SHP77 treated with DMSO at 0.1 percent for 48 hours (cell line): ENCODE measurements at regions not wholly inside any gene's neighbourhood (a gene's known extent, or its start where the extent isn't known, plus 50 kb on each side); places are given as distances from the start of the nearest gene placed in this dataset.

Experiments
- DNase-seq: peaks from one replicate; lab custom pipeline; 2025; lab: John Stamatoyannopoulos, UW

DNA sequence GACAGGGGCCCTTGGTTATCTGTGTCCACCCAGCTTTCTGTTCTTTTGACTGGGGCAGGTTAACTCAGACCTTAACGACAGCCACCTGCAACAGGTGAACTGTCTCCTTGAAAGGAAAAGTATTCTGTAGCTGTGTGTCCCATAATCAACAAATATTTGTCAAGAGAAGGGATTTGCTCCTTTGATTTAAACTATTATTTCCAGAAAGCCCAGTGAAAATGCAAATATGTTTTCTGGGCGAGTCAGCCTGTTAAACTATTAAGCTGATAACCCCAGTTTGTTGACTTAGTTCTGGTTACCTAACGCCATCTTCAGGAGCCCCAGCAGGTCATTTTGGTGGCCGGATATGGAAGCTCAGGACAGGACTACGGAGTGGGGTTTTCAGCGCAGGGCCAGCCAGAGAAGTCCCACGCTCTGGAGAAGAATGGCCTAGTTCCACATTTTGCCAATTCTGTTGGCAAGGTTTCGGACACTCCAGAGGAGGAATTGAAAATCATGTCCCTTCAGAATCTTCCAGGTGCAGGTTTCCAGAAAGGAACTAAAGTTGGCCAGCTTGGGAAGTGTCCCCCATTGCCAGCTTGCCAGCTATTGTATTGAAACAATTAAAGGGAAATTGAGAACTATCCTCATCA lies 54.5 kb downstream of the ADRA2A start:
- DNase-seq: no peak

GRCh38 chr10:111137007-111137406 lies 60.2 kb downstream of the ADRA2A start:
- no peak for DNase-seq

DNA sequence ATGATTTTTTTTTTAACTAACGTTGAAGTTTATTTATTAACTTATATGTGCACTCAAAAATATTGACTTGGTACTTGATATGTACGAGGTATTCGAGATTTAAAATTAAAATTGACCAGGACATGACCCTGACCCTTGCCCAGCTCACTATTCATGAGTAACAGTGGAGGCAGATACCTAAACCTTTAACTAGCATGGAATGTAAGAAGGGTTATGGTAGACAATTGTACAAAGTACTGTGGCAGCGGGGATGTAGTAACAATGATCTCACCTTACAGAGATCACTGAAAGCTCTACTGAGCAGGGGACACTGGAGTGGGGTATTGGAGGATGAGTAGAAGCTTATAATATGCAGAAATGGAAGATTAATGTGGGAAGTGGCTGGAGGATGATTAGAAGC lies 60.8 kb downstream of the ADRA2A start:
- no peak for DNase-seq

DNA sequence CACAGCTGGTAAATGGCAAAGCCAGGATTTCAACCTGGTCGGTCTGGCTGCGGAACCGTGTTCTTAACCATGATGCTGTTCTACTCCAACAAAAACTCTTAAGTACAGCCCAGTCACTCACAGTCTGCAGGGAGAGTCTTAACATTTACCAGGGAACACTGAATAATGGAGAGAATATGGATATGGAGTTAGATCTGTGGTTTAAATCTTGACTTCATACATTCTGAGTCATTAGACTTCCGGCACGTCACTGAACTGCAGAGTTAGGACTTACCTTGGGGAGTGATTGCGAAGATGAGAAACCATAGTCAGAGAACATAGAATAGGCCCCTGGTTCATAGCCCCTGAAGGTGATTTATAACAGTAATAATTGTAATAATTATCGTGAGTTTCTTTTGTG lies 61.7 kb downstream of the ADRA2A start:
- no peak for DNase-seq

DNA sequence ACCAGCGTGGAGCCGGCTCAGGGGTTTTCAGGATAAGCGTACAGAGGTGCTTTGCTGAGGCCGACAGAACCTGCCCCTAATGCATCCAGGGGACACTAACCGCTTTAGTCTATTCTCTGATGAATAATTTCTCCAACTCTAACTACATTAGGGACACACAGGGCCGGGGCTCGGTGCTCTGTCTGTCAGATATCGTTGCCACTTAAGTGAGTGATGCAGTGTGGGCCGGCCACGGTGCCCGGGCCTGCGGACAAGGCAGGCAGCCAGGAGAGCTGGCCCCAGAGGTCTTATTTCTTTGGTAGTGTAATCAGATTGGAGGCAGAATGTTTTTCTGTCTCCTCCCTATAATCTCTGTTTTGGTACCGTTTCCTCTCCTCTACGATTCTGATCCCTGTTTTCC lies 62.7 kb downstream of the ADRA2A start:
- DNase-seq: no peak

DNA sequence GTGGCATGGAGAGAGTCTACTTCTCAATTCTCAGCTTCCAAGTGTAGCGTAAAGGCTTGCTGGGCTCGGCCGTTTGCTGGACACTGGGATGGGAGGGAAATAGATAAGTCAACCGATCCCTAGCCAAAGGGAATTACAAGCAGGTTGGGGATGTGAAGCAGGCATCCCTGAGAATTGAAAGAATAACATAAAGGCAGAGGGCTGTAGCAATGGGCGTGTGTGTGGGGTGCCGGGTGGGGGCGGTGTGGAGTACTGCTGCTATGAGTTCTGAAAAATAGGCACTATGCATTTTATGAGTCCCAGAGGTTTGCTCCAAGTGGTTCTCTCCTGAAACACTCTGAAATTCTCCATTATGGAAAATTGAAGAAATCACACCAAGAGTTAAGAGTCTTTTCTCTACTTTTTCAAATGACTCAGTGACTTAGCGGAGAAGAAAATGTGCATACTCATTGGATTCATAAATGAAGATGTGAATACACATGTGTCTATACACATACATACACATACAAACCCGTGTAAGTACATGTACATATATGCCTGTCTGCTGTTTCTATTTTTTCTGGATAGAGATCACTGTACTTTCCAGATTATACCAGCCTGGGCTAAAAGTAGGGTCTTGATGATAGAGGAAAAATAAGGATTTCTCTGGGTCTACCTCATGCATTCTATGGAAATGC lies 65.4 kb downstream of the ADRA2A start:
- no peak for DNase-seq

DNA sequence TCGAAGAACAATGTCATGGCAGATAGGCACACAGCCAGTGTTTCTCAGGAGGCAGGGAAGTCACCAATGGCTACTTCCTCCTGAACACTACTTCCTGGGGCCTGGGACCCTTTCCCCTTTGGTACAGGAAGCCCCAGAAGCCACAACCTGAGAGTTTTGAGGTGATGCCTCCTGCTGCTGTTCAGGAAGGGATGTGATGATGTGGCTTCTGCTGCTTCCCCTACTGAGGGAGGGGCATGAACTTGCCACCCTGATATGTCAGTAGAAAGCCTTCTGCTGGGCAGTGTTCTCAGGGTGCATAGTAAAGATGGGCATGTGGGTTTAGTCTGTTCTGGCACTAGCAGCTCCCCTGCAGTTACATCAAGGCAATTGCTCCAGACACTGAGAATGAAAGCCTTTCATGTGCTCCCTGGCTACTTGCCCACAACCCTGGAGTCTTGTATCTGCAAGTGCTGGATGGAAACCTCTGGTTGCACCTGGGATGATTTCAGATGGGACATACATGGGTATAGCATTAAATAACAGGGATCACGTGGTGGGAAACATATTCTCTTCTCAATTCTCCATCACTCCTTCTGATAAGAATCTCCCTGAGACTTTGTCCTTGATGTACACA lies 69.3 kb downstream of the ADRA2A start:
- DNase-seq: no peak

DNA sequence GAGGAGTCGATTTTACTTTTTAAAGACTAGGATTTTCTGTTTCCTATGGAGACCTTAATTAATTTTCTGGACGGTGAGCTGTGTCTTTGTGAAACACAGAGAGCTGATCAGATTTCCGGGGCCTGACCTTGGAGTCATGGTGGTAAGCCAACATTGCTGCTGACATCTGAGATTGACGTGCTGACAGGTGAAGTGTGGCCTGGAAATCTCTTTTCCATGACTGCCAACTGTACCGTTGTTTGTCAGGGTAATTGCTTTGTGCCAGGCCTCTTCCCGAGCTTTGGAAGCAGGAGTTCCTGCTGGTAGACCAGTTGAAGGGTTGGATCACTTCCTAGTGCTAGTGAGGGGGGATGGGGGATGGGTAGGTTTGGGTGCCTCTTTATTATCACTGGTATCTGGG lies 71.2 kb downstream of the ADRA2A start:
- no peak for DNase-seq

GRCh38 chr10:111148440-111148839 lies 71.6 kb downstream of the ADRA2A start:
- DNase-seq: no peak

DNA sequence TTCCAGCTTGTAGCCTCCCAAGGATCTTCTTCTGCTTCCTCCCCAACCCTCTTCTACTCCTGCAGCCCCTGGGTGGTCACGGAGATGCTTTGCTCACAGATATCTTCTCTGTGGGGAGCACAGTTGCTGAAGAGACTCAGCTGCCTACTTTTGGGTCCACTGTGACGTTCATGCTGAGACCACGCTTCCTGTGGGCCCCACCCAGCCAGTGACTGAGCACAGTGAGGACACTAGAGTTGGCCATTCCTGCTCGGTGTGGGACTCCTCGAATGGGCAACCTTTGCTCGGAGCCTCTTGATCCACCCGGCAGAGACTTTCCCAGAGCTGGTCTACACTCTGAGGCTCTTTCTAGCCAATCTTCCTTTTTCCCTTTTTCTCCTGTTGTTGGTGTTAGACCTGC lies 73.9 kb downstream of the ADRA2A start:
- no peak for DNase-seq

DNA sequence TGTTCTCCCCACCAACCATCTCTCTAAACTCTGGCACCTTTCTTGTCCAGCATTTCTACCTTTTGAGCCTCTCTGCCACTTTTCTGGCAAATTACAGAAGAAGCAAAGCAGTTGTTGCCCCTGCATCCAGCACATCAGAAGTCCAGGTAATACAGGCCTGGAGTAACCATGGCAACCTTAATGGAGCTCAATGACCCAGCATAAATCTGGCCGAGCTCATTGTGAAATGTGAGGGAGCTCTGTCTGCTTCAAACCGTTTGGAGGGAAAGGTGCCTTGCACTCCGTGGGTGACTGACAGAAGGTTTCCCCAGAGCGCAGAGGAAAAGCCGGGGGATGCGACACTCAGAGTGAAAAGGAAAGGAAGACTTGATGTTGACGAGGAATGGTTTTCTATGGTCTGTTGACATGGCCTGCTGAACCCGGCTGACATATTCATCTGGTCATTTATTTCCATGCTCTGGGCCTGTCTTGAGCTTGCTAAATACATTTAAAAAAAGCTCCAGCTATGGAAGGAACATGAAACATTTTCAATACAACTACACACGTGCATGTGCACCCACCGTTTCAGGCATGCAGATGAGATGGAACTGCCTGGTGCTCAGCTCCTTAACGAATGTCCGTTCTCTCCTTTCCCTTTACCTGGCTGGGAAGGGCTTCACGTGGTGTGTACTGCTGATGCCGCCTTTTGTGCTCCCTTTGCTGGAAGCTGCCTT lies 74.9 kb downstream of the ADRA2A start:
- no peak for DNase-seq

- no peak for DNase-seq
These were observed 79.9 kb downstream of the ADRA2A start for GRCh38 chr10:111156754-111157153.

DNA sequence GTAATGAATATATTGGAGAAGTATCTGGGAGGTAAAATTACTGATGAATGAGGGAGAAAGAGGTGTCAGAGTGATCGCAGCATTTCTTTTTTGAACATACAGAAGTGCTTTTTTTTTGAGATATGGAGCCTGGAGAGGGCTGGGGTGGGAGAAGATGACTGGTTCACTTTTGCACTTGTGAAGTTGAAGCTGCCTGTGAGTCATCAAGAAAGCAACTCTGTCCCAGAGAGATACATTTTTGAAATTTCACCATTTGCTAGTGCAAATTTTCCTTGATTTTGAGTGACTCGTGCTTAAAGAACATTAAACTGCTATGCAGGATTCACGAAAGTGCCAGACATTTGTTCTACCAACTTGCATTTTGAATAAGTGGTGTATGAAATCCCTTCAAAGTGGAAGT lies 81.8 kb downstream of the ADRA2A start:
- DNase-seq: no peak

GRCh38 chr10:111161109-111161874 lies 84.5 kb downstream of the ADRA2A start:
- DNase-seq: no peak

GRCh38 chr10:111171183-111171582 lies 94.4 kb downstream of the ADRA2A start:
- DNase-seq: no peak

GRCh38 chr10:111175787-111176186 lies 99.0 kb downstream of the ADRA2A start:
- DNase-seq: no peak

DNA sequence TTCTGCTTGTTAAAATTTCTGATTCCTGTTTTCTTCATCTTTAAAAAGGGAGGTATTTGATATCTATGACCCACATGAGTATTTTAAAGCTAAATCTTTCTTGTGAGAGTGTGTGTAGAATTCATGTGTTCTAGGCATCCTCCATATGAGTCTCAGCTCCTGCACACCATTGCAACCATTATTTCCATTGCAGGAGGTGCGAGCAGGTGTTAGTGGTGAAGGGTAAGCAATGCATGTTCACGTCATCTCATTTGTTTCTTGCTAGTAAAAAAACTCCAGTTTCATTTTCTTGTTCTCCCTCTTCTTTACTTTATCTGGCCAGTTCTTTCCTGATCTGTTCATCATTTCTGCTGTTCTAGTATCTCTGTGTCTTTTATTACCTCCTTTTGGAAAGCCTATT lies 100.5 kb downstream of the ADRA2A start:
- no peak for DNase-seq

DNA sequence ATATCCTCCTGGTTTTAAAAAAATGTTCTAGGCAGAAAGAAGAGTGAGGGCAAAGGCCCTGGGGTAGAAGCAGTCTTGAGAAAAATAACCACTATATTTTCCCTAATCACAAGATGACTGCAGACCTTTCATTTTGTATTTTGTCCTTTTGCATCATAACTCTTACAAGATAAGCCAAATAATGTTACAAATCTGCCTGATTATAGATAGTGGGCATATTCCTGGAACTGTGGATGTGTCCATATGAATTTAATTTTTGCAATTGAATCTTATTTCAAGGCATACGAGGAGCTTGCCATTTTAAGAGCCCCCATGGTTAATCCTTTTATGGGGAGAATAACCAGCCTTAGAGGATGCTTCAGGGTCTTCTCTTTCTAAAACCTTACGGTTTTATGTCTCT lies 102.7 kb downstream of the ADRA2A start:
- no peak for DNase-seq

DNA sequence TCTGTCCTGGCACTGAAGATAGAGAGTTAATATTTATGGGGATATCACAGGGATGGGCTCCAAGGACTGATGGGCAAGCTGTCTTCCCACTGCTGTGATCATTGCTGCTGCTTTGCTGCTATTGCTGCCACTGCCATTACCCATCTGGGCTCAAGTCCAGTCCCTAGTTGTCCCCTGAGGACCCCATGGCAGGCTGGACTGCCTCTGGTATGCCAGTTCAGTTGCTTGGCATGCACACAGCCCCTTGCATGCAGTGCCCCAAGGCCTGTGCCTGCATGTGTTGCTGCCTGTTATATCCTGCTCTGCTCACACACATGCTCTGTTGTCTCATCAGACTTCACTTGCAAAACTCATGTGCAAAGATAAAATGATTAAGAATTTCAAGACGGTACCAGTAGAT lies 109.5 kb downstream of the ADRA2A start:
- no peak for DNase-seq

DNA sequence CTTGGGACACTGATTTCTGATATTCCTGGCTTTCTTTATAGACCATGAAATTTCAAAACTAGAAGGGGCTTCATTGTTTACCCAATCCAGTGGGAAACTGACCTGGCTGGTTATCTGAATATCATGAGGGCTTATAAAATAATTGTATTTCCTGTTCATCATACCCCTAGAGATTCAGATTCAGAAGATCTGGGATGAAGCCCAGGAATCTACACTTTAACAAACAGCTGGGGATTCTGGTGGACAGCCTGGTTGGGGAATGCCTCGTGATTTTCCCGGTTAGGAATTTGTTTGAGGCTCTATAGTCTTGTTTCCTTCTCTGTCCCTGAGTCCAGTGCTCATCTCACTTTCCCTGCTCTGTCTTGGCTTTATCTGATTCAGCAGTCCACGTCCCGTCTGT lies 110.3 kb downstream of the ADRA2A start:
- no peak for DNase-seq

DNA sequence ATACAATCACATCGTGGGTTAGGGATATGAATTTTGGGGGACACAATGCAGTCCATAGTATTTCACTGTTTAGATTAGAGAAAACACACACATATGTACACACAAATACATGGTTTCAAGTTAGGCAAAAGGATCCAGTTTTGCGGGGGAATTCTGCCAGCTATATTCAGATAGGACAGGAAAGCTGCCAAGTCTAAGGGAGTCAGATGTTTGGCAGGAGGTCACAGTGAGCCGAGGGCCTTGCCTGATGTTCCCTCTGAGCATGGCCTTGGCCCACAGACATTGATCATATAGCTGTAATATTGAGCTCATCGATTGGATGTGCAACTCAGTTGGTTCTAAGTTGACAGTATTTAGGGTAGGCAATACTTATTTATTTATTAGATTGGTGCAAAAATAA lies 122.8 kb downstream of the ADRA2A start:
- no peak for DNase-seq

- no peak for DNase-seq
These were observed 123.8 kb downstream of the ADRA2A start for GRCh38 chr10:111200505-111201186.
